HEK293T (cell line): ENCODE measurements at regions not wholly inside any gene's neighbourhood (a gene's known extent, or its start where the extent isn't known, plus 50 kb on each side); places are given as distances from the start of the nearest gene placed in this dataset.

Source experiments
- CTCF ChIA-PET: fragments of 350-600 bp; formaldehyde crosslinking; extraction: SDS; loops from one replicate; lab custom pipeline; 2021; ENCODE audit warnings: antibody characterized with exemption, inconsistent platforms; lab: Yijun Ruan, JAX
- POLR2A ChIA-PET: fragments of 350-600 bp; formaldehyde crosslinking; extraction: SDS; loops from one replicate; lab custom pipeline; 2020; ENCODE audit warnings: antibody characterized with exemption, inconsistent platforms; lab: Yijun Ruan, JAX
- DNase-seq: peaks from one replicate; pipeline ENCODE4 v3.0.0; 2012; ENCODE audit warnings: mixed read lengths; ENCODE audit errors: extremely low spot score
- ARNT ChIP-seq: fragments of 450-650 bp; IDR thresholded peaks from 2 replicates; pipeline ENCODE4 v1.6.1; 2017; ENCODE audit warnings: mild to moderate bottlenecking
- BHLHE40 ChIP-seq: fragments of 450-650 bp; IDR thresholded peaks from 2 replicates; pipeline ENCODE4 v1.6.1; 2016; ENCODE audit warnings: mild to moderate bottlenecking, moderate library complexity, borderline replicate concordance
- CTBP1 ChIP-seq: fragments of 450-650 bp; IDR thresholded peaks from 2 replicates; pipeline ENCODE4 v1.6.1; 2016; ENCODE audit warnings: borderline replicate concordance
- ELF4 ChIP-seq: fragments of 450-650 bp; IDR thresholded peaks from 2 replicates; pipeline ENCODE4 v1.6.1; 2017; ENCODE audit warnings: antibody characterized with exemption
- FOXA1 ChIP-seq: fragments of 450-650 bp; IDR thresholded peaks from 2 replicates; pipeline ENCODE4 v1.6.1; 2016; ENCODE audit warnings: mild to moderate bottlenecking
- FOXK2 ChIP-seq: fragments of 450-650 bp; IDR thresholded peaks from 2 replicates; pipeline ENCODE4 v1.6.1; 2016; ENCODE audit warnings: mild to moderate bottlenecking
- FOXM1 ChIP-seq: fragments of 450-650 bp; IDR thresholded peaks from 2 replicates; pipeline ENCODE4 v1.6.1; 2017; ENCODE audit warnings: mild to moderate bottlenecking, borderline replicate concordance
- HDGF ChIP-seq: fragments of 450-650 bp; IDR thresholded peaks from 2 replicates; pipeline ENCODE4 v1.6.1; 2017; ENCODE audit warnings: antibody characterized with exemption, borderline replicate concordance
- L3MBTL2 ChIP-seq: fragments of 450-650 bp; conservative IDR thresholded peaks from 2 replicates; pipeline ENCODE4 v1.6.1; 2016; ENCODE audit warnings: mild to moderate bottlenecking
- LEF1 ChIP-seq: fragments of 450-650 bp; IDR thresholded peaks from 2 replicates; pipeline ENCODE4 v1.6.1; 2017; ENCODE audit warnings: mild to moderate bottlenecking, borderline replicate concordance
- NFRKB ChIP-seq: fragments of 450-650 bp; IDR thresholded peaks from 2 replicates; pipeline ENCODE4 v1.6.1; 2016; ENCODE audit warnings: mild to moderate bottlenecking, moderate library complexity
- SP1 ChIP-seq: fragments of 450-650 bp; IDR thresholded peaks from 2 replicates; pipeline ENCODE4 v1.6.1; 2017
- SUZ12 ChIP-seq: fragments of 450-650 bp; IDR thresholded peaks from 2 replicates; pipeline ENCODE4 v1.6.1; 2016; ENCODE audit warnings: mild to moderate bottlenecking
- TARDBP ChIP-seq: fragments of 450-650 bp; IDR thresholded peaks from 2 replicates; pipeline ENCODE4 v1.6.1; 2016
- ZNF384 ChIP-seq: fragments of 450-650 bp; IDR thresholded peaks from 2 replicates; pipeline ENCODE4 v1.6.1; 2016
- TF ChIP-seq, protein P1 (sequence below): fragments of 450-650 bp; IDR thresholded peaks from 2 replicates; pipeline ENCODE4 v1.6.1; 2016

DNA sequence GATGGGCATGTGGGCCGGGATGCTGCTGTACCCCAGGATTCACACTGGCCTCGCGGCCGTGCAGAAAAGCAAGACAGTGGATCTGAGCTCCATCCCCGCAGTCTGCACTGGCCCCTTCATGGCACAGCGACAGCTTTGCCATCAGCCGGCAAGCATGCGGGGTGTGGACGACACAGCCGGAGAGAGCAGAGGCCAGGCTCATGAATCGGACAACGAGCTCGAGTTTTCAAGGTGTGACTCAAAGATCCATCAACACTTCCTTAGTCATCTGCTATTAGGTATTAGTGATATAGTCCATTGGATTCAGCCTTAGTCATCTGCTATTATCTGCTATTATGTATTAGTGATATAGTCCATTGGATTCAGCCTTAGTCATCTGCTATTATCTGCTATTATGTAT is 254.7 kb downstream of the KLF6 start:
- TF ChIP-seq CTBP1 (no peak), SP1 (no peak), ARNT (no peak), SUZ12 (no peak), BHLHE40 (no peak), ELF4 (no peak)
- POLR2A ChIA-PET: no interaction called here
- DNase-seq: no peak
- CTCF ChIA-PET: no interaction called here

- CTCF ChIA-PET: interaction anchor here (0.6 kb wide), 1 partner anchor 141 kb away, joined by 3 read pairs; no protein-coding TSS in a partner anchor
- TF ChIP-seq HDGF (no peak), ELF4 (no peak), FOXM1 (no peak), LEF1 (no peak), ZNF384 (no peak), ARNT (no peak), FOXK2 (no peak), CTBP1 (no peak), SUZ12 (no peak), L3MBTL2 (no peak), BHLHE40 (no peak), FOXA1 (no peak), NFRKB (no peak), SP1 (no peak), TARDBP (no peak)
- TF ChIP-seq, protein P1, sequence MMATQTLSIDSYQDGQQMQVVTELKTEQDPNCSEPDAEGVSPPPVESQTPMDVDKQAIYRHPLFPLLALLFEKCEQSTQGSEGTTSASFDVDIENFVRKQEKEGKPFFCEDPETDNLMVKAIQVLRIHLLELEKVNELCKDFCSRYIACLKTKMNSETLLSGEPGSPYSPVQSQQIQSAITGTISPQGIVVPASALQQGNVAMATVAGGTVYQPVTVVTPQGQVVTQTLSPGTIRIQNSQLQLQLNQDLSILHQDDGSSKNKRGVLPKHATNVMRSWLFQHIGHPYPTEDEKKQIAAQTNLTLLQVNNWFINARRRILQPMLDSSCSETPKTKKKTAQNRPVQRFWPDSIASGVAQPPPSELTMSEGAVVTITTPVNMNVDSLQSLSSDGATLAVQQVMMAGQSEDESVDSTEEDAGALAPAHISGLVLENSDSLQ: no peak
Measured at GRCh38 chr10:3529691-3530090, 255.3 kb downstream of the KLF6 start.

DNA sequence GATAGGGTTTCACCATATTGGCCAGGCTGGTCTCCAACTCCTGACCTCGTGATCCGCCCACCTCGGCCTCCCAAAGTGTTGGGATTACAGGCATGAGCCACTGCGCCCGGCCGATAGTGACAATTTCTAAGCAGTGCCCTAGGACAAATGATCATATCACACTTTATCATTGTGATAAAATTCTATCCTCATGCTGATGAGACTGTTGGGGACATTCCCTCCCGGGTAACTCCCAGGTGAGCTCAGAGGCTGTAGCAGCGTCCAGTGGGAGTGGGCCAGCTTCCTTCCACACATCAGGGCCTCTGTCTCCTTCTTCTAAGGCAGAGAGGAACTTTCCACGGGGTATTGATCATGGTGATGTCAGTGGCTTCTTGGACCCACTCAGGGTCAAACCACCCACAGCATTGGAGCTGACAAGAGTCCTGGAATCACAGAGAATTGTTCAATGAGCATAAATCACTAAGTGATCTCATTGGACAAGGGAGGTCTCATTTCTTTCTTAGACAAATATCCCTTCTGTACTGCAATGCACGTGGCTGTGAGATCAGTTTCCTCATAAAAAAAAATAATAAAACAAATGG is 256.1 kb downstream of the KLF6 start:
- TF ChIP-seq, protein P1: peak; percentile 31; the same call in 1 of the 2 replicates
- TF ChIP-seq ZNF384: no peak
- POLR2A ChIA-PET: no interaction called here
- no peak for DNase-seq
- CTCF ChIA-PET: interaction anchor here (0.6 kb wide), 1 partner anchor 140 kb away, joined by 3 read pairs; no protein-coding TSS in a partner anchor

More at GRCh38 chr10:3529691-3530090, 255.3 kb downstream of the KLF6 start:
- POLR2A ChIA-PET: no interaction called here
- DNase-seq: no peak

GRCh38 chr10:3528271-3528670 is 256.7 kb downstream of the KLF6 start:
- TF ChIP-seq SP1 (no peak), NFRKB (no peak), SUZ12 (no peak), HDGF (no peak), LEF1 (no peak), ZNF384 (no peak), FOXK2 (no peak), FOXA1 (no peak), BHLHE40 (no peak), CTBP1 (no peak), ELF4 (no peak), FOXM1 (no peak)
- TF ChIP-seq, protein P1: no peak

DNA sequence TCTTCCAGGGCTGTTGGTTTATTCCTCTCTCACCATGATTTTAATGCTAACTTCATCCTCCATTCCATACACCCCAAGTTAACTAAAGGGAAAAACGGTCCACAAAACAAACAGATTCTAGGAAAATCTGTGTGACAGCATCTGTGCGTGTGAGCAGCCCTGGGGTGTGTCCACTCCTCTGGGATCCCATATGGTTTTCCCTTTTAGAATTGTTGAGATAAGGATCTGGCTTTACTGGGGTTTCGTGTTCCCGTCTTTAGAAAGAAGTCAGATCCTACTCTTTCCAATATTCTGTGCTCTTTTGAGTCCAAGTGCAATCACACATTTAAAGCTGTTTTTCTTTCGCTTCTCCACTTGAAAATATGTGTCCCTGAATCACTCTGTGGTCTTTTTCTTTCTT is 257.1 kb downstream of the KLF6 start:
- CTCF ChIA-PET: no interaction called here
- TF ChIP-seq NFRKB: no peak
- no peak for TF ChIP-seq BHLHE40
- TF ChIP-seq SUZ12: no peak
- no peak for TF ChIP-seq ARNT
- TF ChIP-seq HDGF: no peak
- no peak for TF ChIP-seq L3MBTL2
- TF ChIP-seq, protein P1: no peak
- TF ChIP-seq ELF4: no peak
- no peak for TF ChIP-seq FOXK2
- TF ChIP-seq SP1: no peak
- no peak for TF ChIP-seq FOXM1
- no peak for TF ChIP-seq LEF1
- TF ChIP-seq CTBP1: no peak
- no peak for TF ChIP-seq FOXA1
- POLR2A ChIA-PET: no interaction called here
- DNase-seq: no peak

More at GRCh38 chr10:3528271-3528670, 256.7 kb downstream of the KLF6 start:
- DNase-seq: no peak
- ChIA-PET POLR2A (no interaction called here), CTCF (no interaction called here)
